ENCODE measurements at regions not wholly inside any gene's neighbourhood (a gene's known extent, or its start where the extent isn't known, plus 50 kb on each side); places are given as distances from the start of the nearest gene placed in this dataset.

- no peak for DNase-seq
- no peak for ATAC-seq
- WGBS, 2 donors = 68 to 81% methylated on average over 9 of the region's 9 CpGs
- no peak overlapping the region for H3K4me3 ChIP-seq
- TF ChIP-seq CTCF (IDR thresholded peaks at IDR 0.05) = no peak
- H3K9me3 ChIP-seq = no peaks in the 10 kb centered on the region
- intact Hi-C loops (cut with DNase I) = no loop called here
- no peaks in the 10 kb centered on the region for H3K4me1 ChIP-seq
- no peak overlapping the region for H3K27ac ChIP-seq
- no peaks in the 10 kb centered on the region for H3K27me3 ChIP-seq
- no peaks in the 10 kb centered on the region for H3K36me3 ChIP-seq (replicated peaks in 1 of 2; ENCODE audit: insufficient read depth in 1 of 2, low read depth in 2 of 2)
These were observed 445.9 kb downstream of the MCTP2 start for GRCh38 chr15:94677202-94677790.

- Histone ChIP-seq H3K4me1 (no peaks in the 10 kb centered on the region), H3K9me3 (no peaks in the 10 kb centered on the region), H3K4me3 (no peak overlapping the region), H3K27ac (no peak overlapping the region), H3K36me3 (replicated peaks in 1 of 2; ENCODE audit: insufficient read depth in 1 of 2, low read depth in 2 of 2) (no peaks in the 10 kb centered on the region), H3K27me3 (no peaks in the 10 kb centered on the region)
- WGBS, 2 donors = 66 to 73% methylated on average over 3 of the region's 3 CpGs
- intact Hi-C loops (cut with DNase I) = no loop called here
- no peak for DNase-seq
- ATAC-seq = no peak
- TF ChIP-seq CTCF (IDR thresholded peaks at IDR 0.05) (no peak), POLR2A (IDR thresholded peaks at IDR 0.05) (no peak)
These were observed 450.8 kb downstream of the MCTP2 start for GRCh38 chr15:94682171-94682570.

- H3K4me1 ChIP-seq = no peaks in the 10 kb centered on the region
- ATAC-seq (no peak), DNase-seq (no peak)
- 46 to 50% methylated on average over 3 of the region's 3 CpGs for WGBS, 2 donors
- TF ChIP-seq POLR2A (IDR thresholded peaks at IDR 0.05) (no peak), CTCF (IDR thresholded peaks at IDR 0.05) (no peak)
- H3K4me3 ChIP-seq = no peak overlapping the region
- no peaks in the 10 kb centered on the region for H3K9me3 ChIP-seq
- H3K27me3 ChIP-seq = no peaks in the 10 kb centered on the region
- no peak overlapping the region for H3K27ac ChIP-seq
- H3K36me3 ChIP-seq (replicated peaks in 1 of 2; ENCODE audit: insufficient read depth in 1 of 2, low read depth in 2 of 2) = no peaks in the 10 kb centered on the region
- intact Hi-C loops (cut with DNase I) = no loop called here
These were observed 452.5 kb downstream of the MCTP2 start for GRCh38 chr15:94683902-94684301.

GRCh38 chr15:94691169-94691568 is 459.8 kb downstream of the MCTP2 start:
- Histone ChIP-seq H3K36me3 (replicated peaks in 1 of 2; ENCODE audit: insufficient read depth in 1 of 2, low read depth in 2 of 2) (no peaks in the 10 kb centered on the region), H3K9me3 (no peaks in the 10 kb centered on the region), H3K27ac (no peak overlapping the region), H3K4me1 (no peaks in the 10 kb centered on the region), H3K4me3 (no peak overlapping the region), H3K27me3 (no peaks in the 10 kb centered on the region)
- ATAC-seq = no peak
- WGBS, 2 donors = 63 to 70% methylated on average over 2 of the region's 2 CpGs
- no peak for TF ChIP-seq CTCF (IDR thresholded peaks at IDR 0.05)
- TF ChIP-seq POLR2A (IDR thresholded peaks at IDR 0.05) = no peak
- intact Hi-C loops (cut with DNase I) = no loop called here
- DNase-seq = no peak

GRCh38 chr15:94692710-94693109 is 461.3 kb downstream of the MCTP2 start:
- Histone ChIP-seq H3K4me1 (no peaks in the 10 kb centered on the region), H3K4me3 (no peak overlapping the region), H3K36me3 (replicated peaks in 1 of 2; ENCODE audit: insufficient read depth in 1 of 2, low read depth in 2 of 2) (no peaks in the 10 kb centered on the region), H3K9me3 (no peaks in the 10 kb centered on the region), H3K27ac (no peak overlapping the region), H3K27me3 (no peaks in the 10 kb centered on the region)
- TF ChIP-seq CTCF (IDR thresholded peaks at IDR 0.05) = no peak
- 51 to 57% methylated on average over 3 of the region's 3 CpGs for WGBS, 2 donors
- intact Hi-C loops (cut with DNase I) = no loop called here
- no peak for ATAC-seq
- no peak for DNase-seq

Data from body of pancreas (tissue), 4 donors.